Sigmoid colon (tissue), 6 donors: ENCODE measurements at regions not wholly inside any gene's neighbourhood (a gene's known extent, or its start where the extent isn't known, plus 50 kb on each side); places are given as distances from the start of the nearest gene placed in this dataset.

ENCODE experiments used
- DNase-seq: peaks from one replicate; pipeline ENCODE4 v3.0.0-alpha.2; 2019
- H3K27ac ChIP-seq, 4 donors: fragments of 200-600 bp; sonication (generic); one replicate each; pipeline ENCODE4 v1.5.1; 2016 to 2019; ENCODE audit warnings: mild to moderate bottlenecking in 1 of 4
- H3K27me3 ChIP-seq, 3 donors: fragments of 200-600 bp; sonication (generic); one replicate each; pipeline ENCODE4 v1.5.1; 2019; ENCODE audit warnings: mild to moderate bottlenecking in 1 of 3
- H3K36me3 ChIP-seq, 4 donors: fragments of 200-600 bp; sonication (generic); one replicate each; pipeline ENCODE4 v1.5.1; 2016 to 2019
- H3K4me1 ChIP-seq, 4 donors: fragments of 200-600 bp; sonication (generic); one replicate each; pipeline ENCODE4 v1.5.1; 2017 to 2019
- H3K4me3 ChIP-seq, 4 donors: fragments of 200-600 bp; sonication (generic); one replicate each; pipeline ENCODE4 v1.5.1; 2017 to 2019; ENCODE audit warnings: mild to moderate bottlenecking in 2 of 4, moderate library complexity in 1 of 4
- H3K9me3 ChIP-seq, 4 donors: fragments of 200-600 bp in 3 of 4; sonication (generic) in 3 of 4; one replicate each; pipeline versions ENCODE4 v1.5.1 to v1.6.1; 2013 to 2019
- EP300 ChIP-seq, 4 donors: sonication (generic); formaldehyde crosslinking; IDR thresholded peaks; one replicate each; pipeline ENCODE4 v1.6.1; 2017; ENCODE audit warnings: antibody characterized with exemption in 4 of 4
- POLR2A ChIP-seq, 2 donors: fragments of 450-650 bp; IDR thresholded peaks; one replicate each; pipeline ENCODE4 v1.6.1; 2016; ENCODE audit warnings: antibody characterized with exemption in 2 of 2, mild to moderate bottlenecking in 2 of 2, moderate library complexity in 2 of 2
- POLR2AphosphoS5 ChIP-seq, 4 donors: sonication (generic); formaldehyde crosslinking; IDR thresholded peaks; one replicate each; pipeline ENCODE4 v1.6.1; 2017; ENCODE audit warnings: antibody characterized with exemption in 4 of 4
- WGBS, 2 donors: extraction: QIAGEN DNeasy Blood & Tissue Kit; methylation state at CpG; one replicate each; pipeline ENCODE4 v1.1.7; 2013; 5-methylcytosine and 5-hydroxymethylcytosine counted together
- intact Hi-C: fragments of 100-400 bp; cut with DNase I; formaldehyde crosslinking; loops from one replicate; pipeline ENCODE4 v1.15.1; 2023
- TF ChIP-seq, protein P1 (sequence below), 4 experiments: fragments of 450-650 bp in 3 of 4; fragments of 200-600 bp in 1 of 4; IDR thresholded peaks; one replicate each; pipeline ENCODE4 v1.5.1; 2016 to 2019; ENCODE audit warnings: antibody characterized with exemption in 4 of 4, mild to moderate bottlenecking in 3 of 4, moderate library complexity in 2 of 4
- donor health status: healthy with polysubstance abuse.
- donor health status: healthy.

DNA sequence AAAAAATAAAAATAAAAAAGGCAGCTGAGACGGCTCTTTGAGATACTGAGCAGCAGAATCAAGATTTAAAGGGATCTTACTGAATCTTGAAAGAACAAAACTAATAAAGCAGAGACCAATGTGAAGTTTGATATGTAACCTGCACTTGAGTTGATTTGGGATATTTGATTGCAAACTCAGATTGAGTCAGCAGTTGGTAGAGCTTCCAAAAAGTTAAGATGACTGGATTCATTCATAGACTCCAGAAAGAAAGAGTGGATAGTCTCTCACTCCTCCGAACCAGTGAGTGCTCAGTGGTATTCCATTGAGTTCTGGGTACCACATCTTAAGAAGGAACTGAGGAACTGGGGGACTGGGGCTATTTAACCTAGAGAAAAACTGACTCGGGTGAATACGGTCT is 52.7 kb upstream of the TESK1 start:
- DNase-seq, result no peak
- peaks cover 18 to 47% (median 30%) of the 10 kb centered on the region in 4 donors for H3K36me3 ChIP-seq
- no peaks in the 10 kb centered on the region for H3K9me3 ChIP-seq
- no peak overlapping the region for H3K4me3 ChIP-seq
- no peaks in the 10 kb centered on the region for H3K27me3 ChIP-seq
- WGBS, 2 donors, result 90% methylated on average over 4 of the region's 4 CpGs
- H3K4me1 ChIP-seq, result peaks cover 0 to 62% (median 55%) of the 10 kb centered on the region in 4 donors
- H3K27ac ChIP-seq, result peak overlapping the region; percentile 75 to 86 (median 79)
- no peak for TF ChIP-seq EP300 (IDR thresholded peaks at IDR 0.05)
- TF ChIP-seq, protein P1, sequence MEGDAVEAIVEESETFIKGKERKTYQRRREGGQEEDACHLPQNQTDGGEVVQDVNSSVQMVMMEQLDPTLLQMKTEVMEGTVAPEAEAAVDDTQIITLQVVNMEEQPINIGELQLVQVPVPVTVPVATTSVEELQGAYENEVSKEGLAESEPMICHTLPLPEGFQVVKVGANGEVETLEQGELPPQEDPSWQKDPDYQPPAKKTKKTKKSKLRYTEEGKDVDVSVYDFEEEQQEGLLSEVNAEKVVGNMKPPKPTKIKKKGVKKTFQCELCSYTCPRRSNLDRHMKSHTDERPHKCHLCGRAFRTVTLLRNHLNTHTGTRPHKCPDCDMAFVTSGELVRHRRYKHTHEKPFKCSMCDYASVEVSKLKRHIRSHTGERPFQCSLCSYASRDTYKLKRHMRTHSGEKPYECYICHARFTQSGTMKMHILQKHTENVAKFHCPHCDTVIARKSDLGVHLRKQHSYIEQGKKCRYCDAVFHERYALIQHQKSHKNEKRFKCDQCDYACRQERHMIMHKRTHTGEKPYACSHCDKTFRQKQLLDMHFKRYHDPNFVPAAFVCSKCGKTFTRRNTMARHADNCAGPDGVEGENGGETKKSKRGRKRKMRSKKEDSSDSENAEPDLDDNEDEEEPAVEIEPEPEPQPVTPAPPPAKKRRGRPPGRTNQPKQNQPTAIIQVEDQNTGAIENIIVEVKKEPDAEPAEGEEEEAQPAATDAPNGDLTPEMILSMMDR (IDR thresholded peaks at IDR 0.05), result no peak
- no peak for TF ChIP-seq POLR2A (IDR thresholded peaks at IDR 0.05)
- TF ChIP-seq POLR2AphosphoS5 (IDR thresholded peaks at IDR 0.05), result no peak
- intact Hi-C loops, result loop anchor here (5.0 to 10.0 kb wide), 2 partner anchors 158 to 435 kb away; partner anchors contain the start of gene ATOSB

DNA sequence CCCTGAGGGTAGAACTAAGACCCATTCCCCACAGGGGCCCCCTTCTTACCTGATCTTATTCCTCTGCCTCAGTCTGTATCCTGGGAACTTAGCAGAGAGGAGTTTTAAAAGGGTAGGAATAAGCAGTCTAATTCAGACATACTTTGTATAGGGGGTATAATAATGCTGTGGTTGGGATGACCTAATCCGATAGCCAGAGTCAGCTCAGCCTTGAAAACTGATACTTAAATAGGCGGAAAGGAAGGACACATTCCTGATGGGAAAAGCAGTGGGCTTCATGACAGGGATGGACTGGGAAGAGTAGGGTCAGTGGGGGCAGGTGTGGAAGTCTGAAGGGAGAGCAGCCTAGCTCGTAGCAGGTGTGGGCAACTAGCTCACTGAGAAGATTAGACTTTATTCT is 52.2 kb upstream of the TESK1 start:
- Histone ChIP-seq H3K27me3 (no peaks in the 10 kb centered on the region), H3K27ac (peak overlapping the region; percentile 75 to 86 (median 79)), H3K36me3 (peaks cover 18 to 47% (median 30%) of the 10 kb centered on the region in 4 donors), H3K4me1 (peaks cover 0 to 58% (median 51%) of the 10 kb centered on the region in 4 donors), H3K9me3 (no peaks in the 10 kb centered on the region), H3K4me3 (no peak overlapping the region)
- intact Hi-C loops, result loop anchor here (5.0 to 10.0 kb wide), 2 partner anchors 158 to 436 kb away; partner anchors contain the start of gene ATOSB
- TF ChIP-seq POLR2AphosphoS5 (IDR thresholded peaks at IDR 0.05) (no peak), POLR2A (IDR thresholded peaks at IDR 0.05) (no peak), EP300 (IDR thresholded peaks at IDR 0.05) (no peak)
- TF ChIP-seq, protein P1 (IDR thresholded peaks at IDR 0.05), result no peak
- DNase-seq, result no peak
- WGBS, 2 donors, result 87 to 88% methylated on average over 3 of the region's 3 CpGs

DNA sequence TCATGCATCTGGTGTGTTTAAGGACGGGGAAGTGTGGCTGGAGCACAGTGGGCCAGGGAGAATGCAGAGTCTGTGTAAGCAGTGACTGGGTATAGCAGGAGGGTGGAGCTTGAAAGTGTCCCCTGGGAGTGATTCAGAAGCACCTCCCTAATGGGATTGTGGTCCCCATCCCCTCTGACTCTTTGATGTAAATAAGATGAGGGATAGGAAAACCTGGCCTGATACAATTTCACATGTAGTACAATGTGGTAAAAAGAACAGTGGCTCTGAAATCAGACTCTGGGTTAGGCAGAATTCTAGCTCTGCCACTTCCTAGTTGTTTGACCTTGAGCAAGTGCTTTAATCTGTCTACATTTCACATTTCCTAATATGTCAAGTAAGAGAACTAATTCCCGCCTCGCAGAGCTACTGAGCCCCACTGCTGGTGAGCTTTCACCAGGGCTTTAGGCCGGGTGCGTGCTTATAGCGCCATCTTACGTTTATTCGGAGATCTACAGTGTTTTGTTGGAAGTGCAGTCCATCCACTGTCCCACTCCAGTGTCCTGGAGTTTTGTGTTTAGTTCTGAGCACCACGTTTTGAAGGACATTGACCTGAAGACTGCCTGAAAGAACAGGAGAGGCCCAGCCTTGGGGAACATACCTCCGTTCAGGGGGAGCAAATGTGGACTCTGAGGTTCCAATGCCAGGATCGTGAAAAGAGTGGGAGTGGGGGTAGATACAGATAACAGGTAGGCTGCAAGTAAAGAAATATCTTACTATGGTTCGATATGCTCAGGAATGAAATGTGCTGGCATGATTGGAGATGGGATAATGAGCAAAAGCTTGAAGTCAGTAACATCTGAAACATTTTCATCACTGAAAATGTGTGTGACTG is 51.2 kb upstream of the TESK1 start:
- H3K27me3 ChIP-seq, result no peaks in the 10 kb centered on the region
- DNase-seq, result peak; percentile 92
- TF ChIP-seq, protein P1 (IDR thresholded peaks at IDR 0.05), result peak; percentile 87 to 93 (median 90)
- TF ChIP-seq POLR2AphosphoS5 (IDR thresholded peaks at IDR 0.05), result peak; percentile 6 to 55 (median 40)
- TF ChIP-seq EP300 (IDR thresholded peaks at IDR 0.05), result no peak
- TF ChIP-seq POLR2A (IDR thresholded peaks at IDR 0.05), result no peak
- H3K36me3 ChIP-seq, result peaks cover 24 to 47% (median 37%) of the 10 kb centered on the region in 4 donors
- peak overlapping the region in 1 of 4 donors; percentile 1 for H3K4me3 ChIP-seq
- whole genome bisulfite sequencing, 2 donors, result 25 to 30% methylated on average over 12 of the region's 12 CpGs
- H3K4me1 ChIP-seq, result peaks cover 0 to 47% (median 40%) of the 10 kb centered on the region in 4 donors
- peak overlapping the region; percentile 75 to 86 (median 79) for H3K27ac ChIP-seq
- no peaks in the 10 kb centered on the region for H3K9me3 ChIP-seq
- intact Hi-C loops, result loop anchor here (1.0 to 10.0 kb wide), 4 partner anchors 65 to 437 kb away; partner anchors contain the start of gene ATOSB

DNA sequence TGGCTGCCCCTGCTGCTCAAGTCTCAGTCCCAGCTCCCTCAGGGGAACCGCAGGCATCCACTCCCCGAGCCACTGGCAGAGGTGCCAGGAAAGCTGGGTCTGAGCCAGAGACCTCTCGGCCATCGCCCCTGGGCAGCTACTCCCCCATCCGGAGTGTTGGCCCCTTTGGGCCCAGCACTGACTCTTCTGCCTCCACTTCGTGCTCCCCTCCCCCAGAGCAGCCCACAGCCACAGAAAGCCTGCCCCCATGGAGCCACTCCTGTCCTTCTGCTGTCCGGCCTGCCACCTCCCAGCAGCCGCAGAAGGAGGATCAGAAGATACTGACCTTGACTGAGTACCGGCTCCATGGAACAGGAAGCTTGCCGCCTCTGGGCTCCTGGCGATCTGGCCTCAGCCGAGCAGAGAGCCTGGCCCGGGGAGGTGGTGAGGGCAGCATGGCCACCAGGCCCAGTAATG is 49.8 kb upstream of the TESK1 start:
- Histone ChIP-seq H3K4me1 (peaks cover 0 to 34% (median 29%) of the 10 kb centered on the region in 4 donors), H3K27ac (peak overlapping the region; percentile 24 to 86 (median 57)), H3K9me3 (no peaks in the 10 kb centered on the region), H3K36me3 (peaks cover 34 to 58% (median 46%) of the 10 kb centered on the region in 4 donors), H3K4me3 (no peak overlapping the region), H3K27me3 (no peaks in the 10 kb centered on the region)
- no peak for DNase-seq
- intact Hi-C loops, result loop anchor here (10.0 kb wide), 1 partner anchor 160 kb away; no protein-coding TSS in a partner anchor
- TF ChIP-seq POLR2AphosphoS5 (IDR thresholded peaks at IDR 0.05), result no peak
- no peak for TF ChIP-seq EP300 (IDR thresholded peaks at IDR 0.05)
- TF ChIP-seq, protein P1 (IDR thresholded peaks at IDR 0.05), result no peak
- TF ChIP-seq POLR2A (IDR thresholded peaks at IDR 0.05), result no peak
- 92 to 93% methylated on average over 13 of the region's 13 CpGs for WGBS, 2 donors
